DOHH2 (cell line): ENCODE measurements at regions not wholly inside any gene's neighbourhood (a gene's known extent, or its start where the extent isn't known, plus 50 kb on each side); places are given as distances from the start of the nearest gene placed in this dataset.

Source experiments
- EZH2phosphoT487 ChIP-seq: fragments of 200-600 bp; sonication (generic); IDR thresholded peaks from 2 replicates; pipeline ENCODE4 v1.6.1; 2017; ENCODE audit warnings: borderline replicate concordance, mild to moderate bottlenecking, antibody characterized with exemption, low read length, moderate library complexity, mixed read lengths
- TF ChIP-seq, protein P1 (sequence below): fragments of 200-600 bp; sonication (generic); IDR thresholded peaks from one replicate; pipeline ENCODE4 v1.5.1; 2014; ENCODE audit warnings: antibody characterized with exemption, mild to moderate bottlenecking, low read depth, low read length; ENCODE audit not compliant: poor library complexity, severe bottlenecking

GRCh38 chr7:65254061-65254460, 119.6 kb upstream of the ZNF92 start:
- TF ChIP-seq, protein P1, sequence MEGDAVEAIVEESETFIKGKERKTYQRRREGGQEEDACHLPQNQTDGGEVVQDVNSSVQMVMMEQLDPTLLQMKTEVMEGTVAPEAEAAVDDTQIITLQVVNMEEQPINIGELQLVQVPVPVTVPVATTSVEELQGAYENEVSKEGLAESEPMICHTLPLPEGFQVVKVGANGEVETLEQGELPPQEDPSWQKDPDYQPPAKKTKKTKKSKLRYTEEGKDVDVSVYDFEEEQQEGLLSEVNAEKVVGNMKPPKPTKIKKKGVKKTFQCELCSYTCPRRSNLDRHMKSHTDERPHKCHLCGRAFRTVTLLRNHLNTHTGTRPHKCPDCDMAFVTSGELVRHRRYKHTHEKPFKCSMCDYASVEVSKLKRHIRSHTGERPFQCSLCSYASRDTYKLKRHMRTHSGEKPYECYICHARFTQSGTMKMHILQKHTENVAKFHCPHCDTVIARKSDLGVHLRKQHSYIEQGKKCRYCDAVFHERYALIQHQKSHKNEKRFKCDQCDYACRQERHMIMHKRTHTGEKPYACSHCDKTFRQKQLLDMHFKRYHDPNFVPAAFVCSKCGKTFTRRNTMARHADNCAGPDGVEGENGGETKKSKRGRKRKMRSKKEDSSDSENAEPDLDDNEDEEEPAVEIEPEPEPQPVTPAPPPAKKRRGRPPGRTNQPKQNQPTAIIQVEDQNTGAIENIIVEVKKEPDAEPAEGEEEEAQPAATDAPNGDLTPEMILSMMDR, result no peak
- TF ChIP-seq EZH2phosphoT487, result no peak
